BJ (cell line): ENCODE measurements at regions not wholly inside any gene's neighbourhood (a gene's known extent, or its start where the extent isn't known, plus 50 kb on each side); places are given as distances from the start of the nearest gene placed in this dataset.

Experiments used
- CTCF ChIA-PET: fragments of 350-600 bp; formaldehyde crosslinking; extraction: SDS; loops from one replicate; lab custom pipeline; 2021; ENCODE audit warnings: antibody characterized with exemption, inconsistent platforms; lab: Yijun Ruan, JAX
- POLR2A ChIA-PET: fragments of 300-600 bp; sonication (Branson Sonifier 250); formaldehyde crosslinking; extraction: SDS; loops from one replicate; lab custom pipeline; 2021; ENCODE audit warnings: antibody characterized with exemption; lab: Charles Lee
- DNase-seq: peaks from one replicate; pipeline ENCODE4 v3.0.0-alpha.2; 2011; ENCODE audit warnings: low read depth
- H3K27me3 ChIP-seq: 2 replicates; pipeline ENCODE4 v1.6.0; 2011; ENCODE audit warnings: low read length; ENCODE audit not compliant: control insufficient read depth, insufficient read depth
- H3K36me3 ChIP-seq: 2 replicates; pipeline ENCODE4 v1.5.1; 2011; ENCODE audit warnings: low read length; ENCODE audit not compliant: control insufficient read depth, insufficient read depth
- H3K4me3 ChIP-seq: 2 replicates; pipeline ENCODE4 v1.5.1; 2011; ENCODE audit warnings: low read depth, mild to moderate bottlenecking, control low read depth, low read length
- CTCF ChIP-seq: IDR thresholded peaks from 2 replicates; pipeline ENCODE4 v1.5.1; 2011; ENCODE audit warnings: low read depth, mild to moderate bottlenecking, control low read depth, inconsistent platforms, low read length, moderate library complexity; ENCODE audit not compliant: insufficient read depth

- TF ChIP-seq CTCF, result no peak
- Histone ChIP-seq H3K27me3 (peaks cover 3% of the 10 kb centered on the region), H3K4me3 (no peak overlapping the region), H3K36me3 (no peaks in the 10 kb centered on the region)
- CTCF ChIA-PET, result interaction anchor here (0.6 kb wide), 1 partner anchor 184 kb away, joined by 3 read pairs; no protein-coding TSS in a partner anchor
- POLR2A ChIA-PET, result no interaction called here
- no peak for DNase-seq
These were observed 67.3 kb upstream of the RXRA start for GRCh38 chr9:134258828-134259546.

GRCh38 chr9:134259708-134260107 is 66.5 kb upstream of the RXRA start:
- no peak for DNase-seq
- Histone ChIP-seq H3K27me3 (peaks cover 5% of the 10 kb centered on the region), H3K4me3 (no peak overlapping the region), H3K36me3 (no peaks in the 10 kb centered on the region)
- POLR2A ChIA-PET, result no interaction called here
- no peak for TF ChIP-seq CTCF
- CTCF ChIA-PET, result interaction anchor here (0.6 kb wide), 1 partner anchor 183 kb away, joined by 3 read pairs; no protein-coding TSS in a partner anchor

GRCh38 chr9:134260801-134261200 is 65.5 kb upstream of the RXRA start:
- ChIA-PET POLR2A (no interaction called here), CTCF (interaction anchor here (0.6 kb wide), 1 partner anchor 25 kb away, joined by 3 read pairs; no protein-coding TSS in a partner anchor)
- DNase-seq, result no peak
- Histone ChIP-seq H3K4me3 (no peak overlapping the region), H3K27me3 (peaks cover 5% of the 10 kb centered on the region), H3K36me3 (no peaks in the 10 kb centered on the region)
- TF ChIP-seq CTCF, result no peak

GRCh38 chr9:134262035-134262434 is 64.2 kb upstream of the RXRA start:
- H3K4me3 ChIP-seq, result no peak overlapping the region
- DNase-seq, result no peak
- peaks cover 10% of the 10 kb centered on the region for H3K27me3 ChIP-seq
- no peak for TF ChIP-seq CTCF
- CTCF ChIA-PET, result no interaction called here
- H3K36me3 ChIP-seq, result no peaks in the 10 kb centered on the region
- POLR2A ChIA-PET, result no interaction called here

GRCh38 chr9:134263596-134263995 is 62.7 kb upstream of the RXRA start:
- H3K4me3 ChIP-seq, result no peak overlapping the region
- ChIA-PET POLR2A (no interaction called here), CTCF (interaction anchor here (0.9 to 1.1 kb wide), 2 partner anchors 11 to 14 kb away, joined by 3 read pairs; no protein-coding TSS in a partner anchor)
- TF ChIP-seq CTCF, result no peak
- no peaks in the 10 kb centered on the region for H3K36me3 ChIP-seq
- H3K27me3 ChIP-seq, result peaks cover 9% of the 10 kb centered on the region
- no peak for DNase-seq
